Endothelial cell of hepatic sinusoid (primary cell): ENCODE measurements at regions not wholly inside any gene's neighbourhood (a gene's known extent, or its start where the extent isn't known, plus 50 kb on each side); places are given as distances from the start of the nearest gene placed in this dataset.

Experiments used
- in situ Hi-C: cut with HindIII; loops from 2 replicates; pipeline ENCODE4 v1.10.0; 2017; ENCODE audit warnings: low sequenced_read_pairs

DNA sequence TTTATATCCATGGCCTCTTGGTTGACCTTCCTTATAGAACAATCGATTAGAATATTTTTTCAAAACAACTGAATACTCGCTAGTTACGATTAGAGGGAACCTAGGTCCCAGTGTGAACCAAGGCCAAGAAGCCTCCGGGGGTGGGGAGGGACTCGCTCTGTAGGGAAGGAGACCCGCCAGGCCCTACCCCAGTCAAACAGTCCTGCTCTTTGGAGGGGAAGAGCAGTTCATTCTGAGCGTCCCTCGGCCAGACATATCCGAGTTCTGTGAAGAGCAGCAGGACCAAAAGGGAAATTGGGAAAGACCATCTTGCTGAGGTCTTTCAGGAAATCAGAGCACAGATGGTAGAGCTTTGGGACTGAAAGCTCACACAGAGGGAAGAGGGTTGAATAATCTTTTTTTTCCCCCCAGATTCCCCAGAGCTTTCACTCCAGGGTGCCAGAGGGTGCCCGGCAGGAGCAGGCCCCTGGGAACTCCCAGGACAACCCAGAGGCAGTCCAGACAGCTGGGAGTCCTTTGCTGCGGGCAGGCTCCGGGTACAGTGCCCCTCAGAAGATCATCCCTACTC is 137.2 kb upstream of the HES1 start:
- in situ Hi-C loops = loop anchor here (10.0 kb wide), 1 partner anchor 306 kb away; no protein-coding TSS in a partner anchor

DNA sequence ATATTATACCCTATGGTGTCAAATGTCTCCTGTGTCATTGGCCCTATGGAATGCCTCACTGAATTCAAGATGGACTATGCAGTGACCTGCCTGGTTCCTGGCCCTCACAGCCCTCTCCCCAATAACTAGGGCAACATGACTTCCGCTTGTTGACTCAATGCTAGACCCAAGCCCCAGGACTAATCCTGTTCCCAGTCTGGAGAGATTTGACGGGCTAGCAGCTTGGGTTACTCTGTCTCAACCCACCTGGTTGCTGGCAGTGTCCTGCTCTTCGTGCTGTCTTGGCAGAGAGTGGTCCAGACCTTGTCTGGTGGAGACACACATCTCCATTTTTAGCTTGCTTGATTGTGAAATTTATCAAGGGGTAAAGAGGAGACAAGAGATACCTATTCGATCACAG is 135.8 kb upstream of the HES1 start:
- in situ Hi-C loops = no loop called here

DNA sequence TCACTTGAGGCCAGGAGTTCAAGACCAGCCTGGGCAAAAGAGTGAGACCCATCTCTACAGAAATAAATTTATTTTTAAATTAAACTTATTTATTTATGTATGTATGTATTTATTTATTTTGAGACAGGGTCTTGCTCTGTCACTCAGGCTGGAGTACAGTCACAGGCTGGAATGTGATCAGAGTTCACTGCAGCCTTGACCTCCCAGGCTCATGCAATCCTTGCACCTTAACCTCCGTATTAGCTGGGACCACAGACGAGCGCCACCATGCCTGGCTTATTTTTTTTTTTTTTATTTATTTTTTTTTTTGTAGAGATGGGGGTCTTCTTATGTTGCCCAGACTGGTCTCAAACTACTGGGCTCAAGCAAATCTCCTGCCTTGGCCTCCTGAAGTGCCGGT is 135.2 kb upstream of the HES1 start:
- in situ Hi-C loops = no loop called here

DNA sequence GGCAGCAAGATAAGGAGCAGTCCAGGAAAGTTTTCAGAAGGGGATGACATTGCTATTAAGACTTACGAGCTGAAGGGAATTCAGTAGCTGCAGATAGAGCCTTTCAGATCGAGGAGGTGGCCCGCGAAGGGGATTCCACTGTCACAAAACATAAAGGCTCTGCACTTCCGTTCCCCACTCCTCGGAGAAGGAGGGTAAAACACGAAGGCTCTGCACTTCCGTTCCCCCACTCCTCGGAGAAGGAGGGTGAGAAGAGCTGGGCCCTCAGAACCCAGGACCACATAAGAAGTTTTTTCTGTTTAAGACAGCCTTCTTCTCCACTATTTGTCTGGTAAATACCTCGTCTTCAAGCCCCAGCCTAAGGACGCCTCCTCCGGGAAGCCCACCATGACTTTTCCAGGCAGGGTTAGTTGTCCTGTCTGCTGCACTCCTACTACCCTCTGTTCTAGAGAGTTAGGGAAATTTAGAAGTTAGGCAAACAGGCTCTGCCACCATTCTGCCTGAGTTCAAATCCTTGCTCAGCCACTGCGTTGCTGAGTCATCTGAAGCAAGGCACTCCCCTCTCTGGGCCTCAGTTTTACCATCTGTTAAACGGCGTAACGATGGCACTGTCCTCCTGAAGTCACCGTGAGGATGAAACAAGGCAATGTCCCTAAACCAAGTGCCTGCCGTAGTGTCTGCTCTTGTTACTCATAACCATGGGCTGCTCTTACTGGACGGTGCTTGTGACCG is 134.1 kb upstream of the HES1 start:
- in situ Hi-C loops = no loop called here

DNA sequence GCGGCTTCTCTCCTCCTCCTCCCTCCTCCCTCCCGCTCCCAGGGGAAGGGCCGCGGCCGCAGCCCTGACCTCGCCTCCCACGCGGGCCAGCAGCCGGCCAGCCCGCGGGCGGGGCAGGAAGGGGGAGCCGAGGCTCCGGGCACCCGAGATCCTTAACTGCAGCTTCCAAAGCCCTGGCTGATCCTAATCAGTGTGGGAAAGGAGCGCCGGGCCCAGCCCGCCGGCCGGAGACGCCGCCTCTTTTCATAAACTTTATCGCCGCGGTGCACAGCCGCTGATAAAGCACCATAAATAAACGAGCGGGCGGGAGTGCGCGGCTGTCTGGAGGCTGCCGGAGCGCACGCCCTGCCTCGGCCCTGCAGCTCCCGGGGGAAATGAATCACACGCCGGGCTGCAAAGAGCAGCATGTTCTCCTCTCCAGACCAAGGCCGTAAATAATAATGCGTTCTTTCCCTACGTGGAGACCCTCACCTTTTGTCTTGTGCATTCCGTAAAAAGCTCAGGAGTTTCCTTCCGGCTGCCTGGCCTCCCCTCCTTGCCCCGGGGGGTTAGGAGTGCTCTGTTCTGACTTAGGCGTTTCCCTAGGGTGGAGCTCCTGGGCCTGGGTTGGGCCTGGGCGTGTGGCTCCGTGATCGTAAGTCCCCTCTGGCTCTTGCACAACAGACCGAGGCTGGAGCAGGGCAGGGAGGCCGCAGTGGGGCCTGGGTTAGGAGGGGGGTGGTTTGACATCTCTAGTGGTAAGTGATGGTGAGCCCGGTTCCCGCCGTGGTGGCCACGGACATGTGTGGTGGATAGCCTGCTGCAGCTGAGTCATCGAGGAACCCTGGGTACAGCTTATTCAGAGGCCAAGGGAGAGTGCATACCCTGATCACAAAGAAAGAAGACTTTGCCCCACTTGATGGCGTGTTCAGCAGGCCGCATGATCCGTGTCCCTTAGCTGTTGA is 132.6 kb upstream of the HES1 start:
- in situ Hi-C loops = no loop called here

DNA sequence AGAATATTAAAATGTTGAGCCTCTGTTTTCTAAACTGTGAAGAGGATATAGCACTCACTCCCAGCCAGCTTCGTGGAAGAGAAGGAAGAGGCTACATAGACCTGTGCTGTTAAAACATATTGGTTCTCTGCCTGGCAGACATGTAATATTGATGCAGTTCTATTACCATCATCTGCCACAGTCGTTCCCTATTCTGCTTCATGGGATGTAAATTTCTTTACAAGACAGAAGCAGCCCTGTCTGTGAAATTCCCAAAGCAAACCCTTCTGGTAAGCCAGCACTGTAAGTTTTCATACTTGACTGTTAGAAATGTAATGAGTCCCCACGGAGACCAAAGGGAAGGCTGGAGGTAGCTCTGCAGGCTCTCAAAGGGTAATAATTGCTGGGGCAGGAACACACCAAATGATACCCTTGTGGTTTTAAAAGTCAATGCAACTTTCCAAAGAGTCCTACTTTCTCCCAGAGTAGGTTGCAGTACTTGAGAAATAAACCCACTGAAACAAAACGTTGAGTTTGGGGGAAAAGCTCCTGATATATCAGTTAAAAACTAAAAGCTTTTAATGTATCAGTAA is 129.9 kb upstream of the HES1 start:
- in situ Hi-C loops = no loop called here

DNA sequence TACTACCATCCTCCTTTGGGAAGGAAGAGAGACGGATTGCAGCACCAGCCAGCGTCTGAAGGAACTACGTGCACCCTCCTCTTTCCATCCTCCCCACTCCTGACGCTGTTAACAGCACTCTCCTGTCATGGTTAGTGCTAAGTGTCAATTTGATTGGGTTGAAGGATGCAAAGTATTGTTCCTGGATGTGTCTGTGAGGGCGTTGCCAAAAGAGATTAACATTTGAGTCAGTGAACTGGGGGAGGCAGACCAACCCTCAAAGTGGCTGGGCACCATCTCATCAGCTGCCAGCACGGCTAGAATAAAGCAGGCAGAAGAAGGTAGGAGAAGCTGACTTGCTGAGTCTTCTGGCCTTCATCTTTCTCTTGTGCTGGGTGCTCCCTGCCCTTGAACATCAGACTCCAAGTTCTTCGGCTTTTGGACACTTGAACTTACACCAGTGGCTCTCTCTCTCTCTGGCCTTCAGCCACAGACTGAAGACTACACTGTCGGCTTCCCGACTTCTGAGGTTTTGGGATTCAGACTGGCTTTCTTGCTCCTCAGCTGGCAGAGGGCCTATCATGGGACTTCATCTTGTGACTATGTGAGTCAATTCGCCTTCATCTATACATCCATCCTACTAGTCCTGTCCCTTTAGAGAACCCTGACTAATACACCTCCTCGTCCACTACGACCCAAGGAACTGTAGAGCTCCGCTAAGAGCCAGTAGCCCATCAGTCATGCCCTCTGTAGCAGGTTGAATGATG is 128.2 kb upstream of the HES1 start:
- in situ Hi-C loops = no loop called here

DNA sequence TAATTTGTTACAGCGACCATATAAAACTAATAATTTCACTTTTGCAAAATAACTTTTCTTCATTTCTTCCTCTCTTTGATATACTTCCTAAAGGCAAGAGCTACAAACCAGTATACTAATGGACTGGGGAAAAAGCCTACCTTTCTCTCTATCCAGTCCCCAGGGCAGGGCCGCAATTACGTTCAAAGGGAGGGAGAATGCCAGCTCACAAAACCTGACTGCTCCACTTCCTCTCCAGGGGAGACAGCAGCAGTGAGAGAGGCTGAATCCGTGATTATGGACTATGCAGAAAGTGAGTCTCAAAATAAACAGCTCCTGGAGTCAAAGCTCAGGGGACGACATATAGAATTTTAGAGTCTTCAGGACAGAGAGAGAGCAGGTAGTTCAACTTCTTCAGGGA is 126.9 kb upstream of the HES1 start:
- in situ Hi-C loops = no loop called here

DNA sequence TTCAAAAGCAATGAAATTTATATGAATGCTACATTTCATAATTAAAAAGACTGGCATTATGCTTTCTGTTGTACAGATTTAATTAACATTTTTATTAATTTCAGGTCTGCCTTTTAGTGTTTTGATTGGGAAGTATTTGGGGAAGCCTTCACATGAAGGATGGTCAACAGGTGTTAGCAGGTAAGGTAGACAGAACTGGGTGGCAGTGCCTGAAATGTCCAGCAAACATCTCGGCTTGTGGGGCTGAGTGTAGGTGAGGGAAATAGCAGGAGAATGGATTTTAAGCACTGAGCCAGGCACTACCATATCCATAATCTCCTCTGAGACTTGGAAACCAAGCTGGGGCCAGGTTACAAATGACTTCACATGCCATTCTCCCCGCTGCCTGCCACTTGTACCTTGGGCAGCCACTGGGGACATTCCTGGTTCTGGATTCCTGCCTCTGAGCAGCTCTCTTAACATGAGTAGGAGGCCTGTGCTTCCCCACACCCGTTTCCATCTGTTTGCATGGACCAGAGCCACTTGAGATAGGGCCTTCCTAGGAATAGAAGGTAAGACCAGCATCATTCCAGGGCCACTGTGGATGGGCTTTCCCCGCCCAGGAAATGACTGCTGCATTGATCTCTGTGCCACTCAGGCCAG is 125.9 kb upstream of the HES1 start:
- in situ Hi-C loops = no loop called here

DNA sequence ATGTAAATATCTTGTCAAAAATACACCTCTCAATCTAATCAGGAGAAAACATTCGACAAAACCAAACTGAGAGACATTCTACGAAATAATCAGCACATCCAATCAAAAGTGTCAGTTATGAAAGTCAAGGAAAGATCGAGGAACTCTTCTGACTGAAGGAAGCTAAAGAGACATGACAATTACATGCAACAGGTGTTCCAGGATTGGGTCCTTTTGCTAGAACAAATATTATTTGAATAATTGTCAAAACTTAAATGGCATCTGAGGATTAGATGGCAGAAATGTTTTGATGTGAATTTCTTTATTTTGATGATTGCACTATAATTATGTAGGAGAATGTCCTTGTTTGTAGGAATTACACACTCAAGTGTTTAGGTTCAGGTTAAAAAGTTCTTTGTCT is 124.1 kb upstream of the HES1 start:
- in situ Hi-C loops = no loop called here

DNA sequence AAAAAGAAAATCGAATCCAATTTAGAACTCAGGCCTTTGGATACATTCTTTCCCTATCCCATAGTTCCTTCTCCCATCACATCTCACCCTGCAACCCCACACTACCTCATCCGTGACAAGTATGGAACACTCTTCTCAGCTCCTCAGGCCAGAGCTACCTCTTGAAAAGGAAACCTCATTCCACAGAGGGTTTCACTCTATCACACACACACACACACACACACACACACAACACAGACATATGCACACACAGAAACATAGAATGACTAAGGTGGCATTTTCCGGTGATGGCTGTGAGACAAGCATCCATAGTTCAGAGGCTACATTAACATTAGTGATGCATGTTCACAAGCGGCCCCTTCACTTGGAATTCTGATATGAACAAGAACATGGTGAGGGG is 122.0 kb upstream of the HES1 start:
- in situ Hi-C loops = no loop called here

DNA sequence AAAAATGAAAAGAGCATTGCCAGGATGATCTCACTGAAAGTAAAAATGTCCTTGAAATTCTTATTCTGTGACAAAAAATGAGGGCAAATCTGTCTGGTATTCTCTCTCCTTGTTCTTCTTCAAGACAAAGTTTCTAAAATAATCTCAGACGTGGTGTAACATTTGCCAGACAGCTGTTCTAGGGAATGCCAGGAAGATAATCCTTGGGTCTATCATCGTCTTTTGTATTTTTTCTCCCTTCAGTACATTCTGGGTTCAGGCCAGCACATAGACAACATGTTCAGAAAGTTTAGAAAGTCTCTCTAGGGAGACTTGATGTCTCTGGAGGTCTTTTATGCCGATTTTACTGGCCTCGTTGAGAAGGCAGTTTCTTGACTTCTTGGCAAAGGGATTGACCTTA is 121.2 kb upstream of the HES1 start:
- in situ Hi-C loops = no loop called here

DNA sequence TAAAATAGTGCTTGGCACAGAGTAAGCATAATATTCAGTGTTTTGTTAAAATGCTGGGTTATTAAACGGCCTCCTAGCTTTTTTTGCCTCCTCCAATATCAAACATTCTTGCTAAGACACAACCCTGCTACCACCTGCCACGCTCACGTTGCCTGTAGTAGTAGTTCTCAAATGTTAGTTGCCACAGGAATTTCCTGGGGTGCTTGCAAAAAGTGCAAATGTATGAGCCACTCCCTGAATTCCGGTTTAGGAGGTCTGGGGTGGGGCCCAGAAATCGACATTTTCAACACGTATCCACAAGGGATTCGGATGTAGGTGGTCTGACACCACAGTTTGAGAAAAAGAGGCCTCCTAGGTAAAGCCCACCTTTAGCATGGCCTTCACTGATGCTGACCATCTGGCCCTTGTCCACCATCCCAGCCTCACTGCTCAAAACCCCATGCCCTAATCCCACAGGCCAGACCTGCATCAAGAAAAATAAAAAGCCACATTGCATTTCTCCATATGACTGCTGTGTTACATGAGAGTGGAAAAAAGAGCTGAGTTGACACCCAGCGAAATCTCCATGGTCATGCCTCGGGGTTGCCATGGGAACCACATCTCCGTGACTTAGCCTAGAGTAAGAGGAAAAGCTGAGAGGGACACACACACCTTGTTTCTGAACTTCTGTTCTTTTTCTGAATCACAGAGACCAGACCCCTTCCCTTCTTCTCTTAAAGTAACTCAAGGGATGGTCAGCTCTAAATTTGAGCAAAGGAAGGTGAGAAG is 116.4 kb upstream of the HES1 start:
- in situ Hi-C loops = no loop called here

DNA sequence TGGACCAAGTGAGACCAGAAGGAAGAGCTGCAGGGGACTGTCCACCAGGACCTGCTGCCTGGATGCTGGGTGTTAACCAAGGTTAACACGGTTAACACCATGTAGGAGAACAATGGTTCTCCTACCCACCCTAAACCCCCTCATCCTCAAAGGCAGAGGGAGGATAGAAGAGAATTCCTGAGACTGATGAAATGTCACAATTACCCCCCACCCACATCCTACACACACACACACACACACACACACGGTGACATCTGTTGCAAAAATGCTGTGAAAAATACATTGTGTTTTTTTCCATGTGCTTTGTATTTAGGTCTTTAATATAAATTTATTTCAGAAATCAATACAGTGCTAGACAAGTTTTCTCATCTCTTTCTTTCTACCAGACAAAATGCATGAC is 113.9 kb upstream of the HES1 start:
- in situ Hi-C loops = no loop called here

DNA sequence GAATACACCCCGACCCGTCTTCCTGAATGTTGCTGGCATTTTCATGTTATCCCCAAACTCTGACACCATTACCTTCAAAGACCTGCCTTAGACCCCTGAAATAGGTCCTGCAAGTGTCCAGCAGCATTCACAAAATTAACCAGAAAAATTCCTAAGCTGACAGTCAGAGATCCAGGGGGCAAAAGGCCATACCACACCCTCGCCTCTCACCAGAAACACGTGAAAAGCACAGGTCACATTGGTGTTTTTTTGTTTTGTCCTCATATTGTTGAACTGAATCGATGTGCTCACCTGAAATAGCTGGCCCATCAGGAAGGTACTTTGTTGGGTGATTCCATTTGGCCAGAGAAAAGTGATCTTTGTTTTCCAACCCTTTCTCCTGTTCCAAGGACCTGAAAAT is 113.1 kb upstream of the HES1 start:
- in situ Hi-C loops = no loop called here

DNA sequence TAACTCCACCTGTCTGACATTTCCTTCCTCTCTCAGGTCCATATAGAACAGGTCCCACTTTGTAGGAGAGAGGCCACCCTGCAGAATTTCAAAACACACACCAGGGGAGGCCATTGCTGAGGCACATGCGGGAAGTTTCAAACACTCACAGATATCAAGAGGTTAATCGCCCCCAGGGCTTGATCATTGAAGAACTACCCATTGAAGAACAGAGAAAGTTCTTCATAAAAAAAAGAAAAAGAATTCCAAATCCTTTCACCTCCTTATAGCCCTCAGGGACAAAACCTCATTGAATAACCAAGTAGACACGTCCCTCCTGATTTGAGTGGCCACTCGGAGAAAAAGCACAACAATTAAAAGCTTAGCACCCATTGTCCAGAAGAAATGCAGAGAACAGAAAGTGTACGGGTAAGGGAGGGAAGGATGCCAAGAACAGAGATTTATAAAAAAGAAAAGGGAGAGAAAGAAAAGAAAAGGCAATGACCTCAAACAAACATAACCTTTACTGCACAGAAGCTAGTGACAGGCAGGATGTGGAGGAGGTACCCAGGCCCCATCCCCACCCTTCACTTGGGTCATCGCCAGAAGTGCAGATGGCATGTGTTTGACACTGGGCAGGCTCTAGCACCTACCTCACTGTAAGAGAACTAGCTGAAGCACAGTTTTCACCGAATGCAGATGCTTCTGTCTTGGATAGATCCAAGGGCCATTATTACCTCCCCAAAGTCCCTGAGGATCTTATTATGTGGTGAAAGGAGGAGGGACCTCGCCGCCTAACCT is 112.3 kb upstream of the HES1 start:
- in situ Hi-C loops = no loop called here

DNA sequence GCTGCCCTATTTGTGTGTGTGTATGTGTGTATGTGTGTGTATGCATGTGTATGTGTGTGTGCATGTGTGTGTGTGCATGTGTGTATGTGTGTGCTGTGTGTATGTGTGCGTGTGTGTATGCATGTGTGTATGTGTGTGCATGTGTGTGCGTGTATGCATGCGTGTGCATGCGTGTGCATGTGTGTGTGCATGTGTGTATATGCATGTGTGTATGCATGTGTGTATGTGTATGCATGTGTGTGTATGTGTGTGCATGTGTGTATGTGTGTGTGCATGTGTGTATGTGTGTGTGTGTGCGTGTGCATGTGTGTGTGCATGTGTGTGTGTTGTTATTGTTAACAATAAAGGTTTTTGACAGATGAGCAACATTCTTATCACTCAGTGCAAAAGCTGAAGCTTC is 110.8 kb upstream of the HES1 start:
- in situ Hi-C loops = no loop called here

DNA sequence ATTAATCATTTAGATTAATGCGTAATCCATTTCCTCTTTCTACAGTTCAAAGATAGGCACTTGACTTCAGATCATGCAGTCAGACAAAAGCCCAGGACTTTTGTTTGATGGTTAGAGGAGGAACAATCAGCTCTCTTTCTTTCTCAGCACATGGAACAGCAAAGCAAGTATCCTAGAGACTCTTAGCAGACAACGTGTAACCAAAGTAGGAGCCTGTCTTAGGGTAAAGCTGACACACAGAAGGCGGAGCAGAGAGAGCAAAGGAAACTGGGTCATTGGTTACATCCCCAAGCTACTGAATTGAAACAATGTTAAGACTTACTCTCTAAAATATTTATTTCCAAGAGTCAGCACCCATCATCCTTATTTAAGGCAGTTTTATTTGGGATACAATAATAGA is 110.0 kb upstream of the HES1 start:
- in situ Hi-C loops = no loop called here
